ENCODE measurements at regions not wholly inside any gene's neighbourhood (a gene's known extent, or its start where the extent isn't known, plus 50 kb on each side); places are given as distances from the start of the nearest gene placed in this dataset.

- TF ChIP-seq TCF7 (CRISPR knock-in tag; IDR thresholded peaks at IDR 0.05; ENCODE audit: low read depth): no peak
- no peak for TF ChIP-seq SP1 (CRISPR knock-in tag; conservative IDR thresholded peaks at IDR 0.05)
- no peak for TF ChIP-seq HMGA2 (CRISPR knock-in tag; IDR thresholded peaks at IDR 0.05)
Observed at GRCh38 chr15:69544365-69545113, 91.9 kb downstream of the RPLP1 start (continued).

GRCh38 chr15:69546182-69546581, 93.6 kb downstream of the RPLP1 start:
- ChIA-PET CTCF (interaction anchor here (2.1 kb wide), 1 partner anchor 68 kb away, joined by 6 read pairs; no protein-coding TSS in a partner anchor), POLR2A (no interaction called here)
- Mint-ChIP-seq H3K27ac (no peak overlapping the region), H3K36me3 (no peaks in the 10 kb centered on the region), H3K9me3 (peaks cover 2% of the 10 kb centered on the region), H3K27me3 (ENCODE audit: low read depth) (no peaks in the 10 kb centered on the region), H3K4me3 (no peak overlapping the region), H3K4me1 (peaks cover 23% of the 10 kb centered on the region)
- TF ChIP-seq PRRX2 (CRISPR knock-in tag; IDR thresholded peaks at IDR 0.05): no peak
- TF ChIP-seq, protein P1, sequence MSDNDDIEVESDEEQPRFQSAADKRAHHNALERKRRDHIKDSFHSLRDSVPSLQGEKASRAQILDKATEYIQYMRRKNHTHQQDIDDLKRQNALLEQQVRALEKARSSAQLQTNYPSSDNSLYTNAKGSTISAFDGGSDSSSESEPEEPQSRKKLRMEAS (CRISPR knock-in tag; IDR thresholded peaks at IDR 0.05): no peak
- TF ChIP-seq RORB (CRISPR knock-in tag; IDR thresholded peaks at IDR 0.05): no peak
- no peak for TF ChIP-seq ZNF138 (CRISPR knock-in tag; conservative IDR thresholded peaks at IDR 0.05)
- TF ChIP-seq, protein P2, sequence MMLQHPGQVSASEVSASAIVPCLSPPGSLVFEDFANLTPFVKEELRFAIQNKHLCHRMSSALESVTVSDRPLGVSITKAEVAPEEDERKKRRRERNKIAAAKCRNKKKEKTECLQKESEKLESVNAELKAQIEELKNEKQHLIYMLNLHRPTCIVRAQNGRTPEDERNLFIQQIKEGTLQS (CRISPR knock-in tag; conservative IDR thresholded peaks at IDR 0.05): no peak
- TF ChIP-seq ZNF423 (CRISPR knock-in tag; IDR thresholded peaks at IDR 0.05): no peak
- TF ChIP-seq ZBTB43 (CRISPR knock-in tag; IDR thresholded peaks at IDR 0.05): no peak
- TF ChIP-seq ZNF425 (CRISPR knock-in tag; conservative IDR thresholded peaks at IDR 0.05): no peak
- no peak for TF ChIP-seq EMX1 (CRISPR knock-in tag; IDR thresholded peaks at IDR 0.05)
- no peak for TF ChIP-seq TP53 (CRISPR knock-in tag; IDR thresholded peaks at IDR 0.05)
- no peak for TF ChIP-seq AR (CRISPR knock-in tag; IDR thresholded peaks at IDR 0.05)
- TF ChIP-seq CREB1 (CRISPR knock-in tag; IDR thresholded peaks at IDR 0.05): no peak
- TF ChIP-seq ZNF671 (CRISPR knock-in tag; IDR thresholded peaks at IDR 0.05): no peak
- no peak for TF ChIP-seq ZNF416 (CRISPR knock-in tag; IDR thresholded peaks at IDR 0.05)
- TF ChIP-seq, protein P3, sequence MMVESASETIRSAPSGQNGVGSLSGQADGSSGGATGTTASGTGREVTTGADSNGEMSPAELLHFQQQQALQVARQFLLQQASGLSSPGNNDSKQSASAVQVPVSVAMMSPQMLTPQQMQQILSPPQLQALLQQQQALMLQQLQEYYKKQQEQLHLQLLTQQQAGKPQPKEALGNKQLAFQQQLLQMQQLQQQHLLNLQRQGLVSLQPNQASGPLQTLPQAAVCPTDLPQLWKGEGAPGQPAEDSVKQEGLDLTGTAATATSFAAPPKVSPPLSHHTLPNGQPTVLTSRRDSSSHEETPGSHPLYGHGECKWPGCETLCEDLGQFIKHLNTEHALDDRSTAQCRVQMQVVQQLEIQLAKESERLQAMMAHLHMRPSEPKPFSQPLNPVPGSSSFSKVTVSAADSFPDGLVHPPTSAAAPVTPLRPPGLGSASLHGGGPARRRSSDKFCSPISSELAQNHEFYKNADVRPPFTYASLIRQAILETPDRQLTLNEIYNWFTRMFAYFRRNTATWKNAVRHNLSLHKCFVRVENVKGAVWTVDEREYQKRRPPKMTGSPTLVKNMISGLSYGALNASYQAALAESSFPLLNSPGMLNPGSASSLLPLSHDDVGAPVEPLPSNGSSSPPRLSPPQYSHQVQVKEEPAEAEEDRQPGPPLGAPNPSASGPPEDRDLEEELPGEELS (CRISPR knock-in tag; IDR thresholded peaks at IDR 0.05): no peak
- no peak for TF ChIP-seq GTF2I (CRISPR knock-in tag; conservative IDR thresholded peaks at IDR 0.05)
- no peak for TF ChIP-seq TEAD4 (CRISPR knock-in tag; IDR thresholded peaks at IDR 0.05)
- no peak for TF ChIP-seq FOXJ3 (CRISPR knock-in tag; IDR thresholded peaks at IDR 0.05; ENCODE audit: borderline replicate concordance)
- no peak for DNase-seq (ENCODE audit: low spot score)
- no peak for ATAC-seq

Measured in WTC11 (cell line).